PFSK-1 (cell line): ENCODE measurements at regions not wholly inside any gene's neighbourhood (a gene's known extent, or its start where the extent isn't known, plus 50 kb on each side); places are given as distances from the start of the nearest gene placed in this dataset.

Experiments used
- FOXP2 ChIP-seq: optimal IDR thresholded peaks from 2 replicates; pipeline ENCODE3; 2011; ENCODE audit warnings: borderline replicate concordance, control low read depth, inconsistent platforms; ENCODE audit not compliant: insufficient read depth; ENCODE audit errors: extremely low read length, extremely low read depth
- POLR2AphosphoS5 ChIP-seq: IDR thresholded peaks from 2 replicates; pipeline ENCODE4 v1.6.1; 2012; ENCODE audit warnings: low read depth, mild to moderate bottlenecking, control low read depth, low read length, moderate library complexity
- SIN3A ChIP-seq: IDR thresholded peaks from 2 replicates; pipeline ENCODE4 v1.6.1; 2012; ENCODE audit warnings: mild to moderate bottlenecking, low read length, moderate library complexity, borderline replicate concordance; ENCODE audit not compliant: insufficient read depth
- TAF1 ChIP-seq: IDR thresholded peaks from 2 replicates; pipeline ENCODE4 v1.6.1; 2012; ENCODE audit warnings: low read length, control low read depth, borderline replicate concordance; ENCODE audit not compliant: insufficient read depth
- TF ChIP-seq, protein P1 (sequence below), 2 experiments: IDR thresholded peaks; 2 replicates each; pipeline versions ENCODE4 v1.6.1 to v1.8.0; 2011 to 2012; ENCODE audit warnings: low read depth in 2 of 2, low read length in 2 of 2, control low read depth in 1 of 2, inconsistent platforms in 1 of 2, mild to moderate bottlenecking in 1 of 2, moderate library complexity in 1 of 2; ENCODE audit not compliant: insufficient read depth in 1 of 2

DNA sequence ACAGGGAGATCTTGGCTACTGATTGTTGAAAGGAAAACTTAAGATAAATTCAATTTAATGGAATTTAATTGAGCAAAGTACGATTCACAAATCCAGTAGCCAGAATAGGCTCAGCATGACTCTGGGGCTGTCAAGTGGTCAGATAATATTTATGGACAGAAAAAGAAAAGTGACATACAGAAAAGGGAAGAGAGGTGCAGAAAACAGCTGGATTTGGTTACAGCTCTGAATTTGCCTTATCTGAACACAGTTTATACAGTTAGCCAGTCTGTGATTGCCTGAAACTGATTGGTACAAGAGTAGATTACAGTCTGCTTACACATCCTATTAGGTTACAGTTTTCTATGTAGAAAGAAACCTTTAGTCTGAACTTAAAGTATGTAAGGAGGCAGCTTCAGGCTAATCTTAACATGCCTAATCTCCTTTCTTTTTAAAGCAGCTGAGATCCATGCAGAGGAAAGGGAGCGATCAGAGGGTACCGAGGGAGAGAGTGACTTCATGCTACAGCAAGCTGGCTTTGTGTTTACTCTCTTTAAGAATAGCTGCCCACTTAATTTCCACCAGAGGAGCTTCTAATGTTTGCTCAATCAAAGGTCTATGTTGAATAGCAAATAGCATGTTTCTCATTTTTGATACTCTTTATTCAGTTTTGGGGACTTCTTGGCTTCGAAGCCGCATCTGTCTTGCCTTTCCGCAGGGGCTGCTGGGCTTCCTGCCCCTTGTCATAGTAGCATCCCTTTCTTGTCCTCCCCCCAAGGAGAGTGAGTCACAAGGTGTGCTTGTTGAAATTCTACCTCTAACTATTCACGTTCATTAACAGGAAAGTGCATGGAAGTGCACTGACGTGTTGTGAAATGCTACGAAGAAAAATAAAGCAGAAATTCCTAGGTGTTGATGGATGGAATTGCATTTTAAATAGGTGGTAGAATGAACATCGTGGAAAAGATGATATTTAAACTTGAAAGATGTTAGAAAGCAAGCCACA, 761.2 kb downstream of the TAF11L14 start:
- TF ChIP-seq SIN3A: no peak
- TF ChIP-seq TAF1: no peak
- no peak for TF ChIP-seq POLR2AphosphoS5
- no peak for TF ChIP-seq FOXP2
- TF ChIP-seq, protein P1, sequence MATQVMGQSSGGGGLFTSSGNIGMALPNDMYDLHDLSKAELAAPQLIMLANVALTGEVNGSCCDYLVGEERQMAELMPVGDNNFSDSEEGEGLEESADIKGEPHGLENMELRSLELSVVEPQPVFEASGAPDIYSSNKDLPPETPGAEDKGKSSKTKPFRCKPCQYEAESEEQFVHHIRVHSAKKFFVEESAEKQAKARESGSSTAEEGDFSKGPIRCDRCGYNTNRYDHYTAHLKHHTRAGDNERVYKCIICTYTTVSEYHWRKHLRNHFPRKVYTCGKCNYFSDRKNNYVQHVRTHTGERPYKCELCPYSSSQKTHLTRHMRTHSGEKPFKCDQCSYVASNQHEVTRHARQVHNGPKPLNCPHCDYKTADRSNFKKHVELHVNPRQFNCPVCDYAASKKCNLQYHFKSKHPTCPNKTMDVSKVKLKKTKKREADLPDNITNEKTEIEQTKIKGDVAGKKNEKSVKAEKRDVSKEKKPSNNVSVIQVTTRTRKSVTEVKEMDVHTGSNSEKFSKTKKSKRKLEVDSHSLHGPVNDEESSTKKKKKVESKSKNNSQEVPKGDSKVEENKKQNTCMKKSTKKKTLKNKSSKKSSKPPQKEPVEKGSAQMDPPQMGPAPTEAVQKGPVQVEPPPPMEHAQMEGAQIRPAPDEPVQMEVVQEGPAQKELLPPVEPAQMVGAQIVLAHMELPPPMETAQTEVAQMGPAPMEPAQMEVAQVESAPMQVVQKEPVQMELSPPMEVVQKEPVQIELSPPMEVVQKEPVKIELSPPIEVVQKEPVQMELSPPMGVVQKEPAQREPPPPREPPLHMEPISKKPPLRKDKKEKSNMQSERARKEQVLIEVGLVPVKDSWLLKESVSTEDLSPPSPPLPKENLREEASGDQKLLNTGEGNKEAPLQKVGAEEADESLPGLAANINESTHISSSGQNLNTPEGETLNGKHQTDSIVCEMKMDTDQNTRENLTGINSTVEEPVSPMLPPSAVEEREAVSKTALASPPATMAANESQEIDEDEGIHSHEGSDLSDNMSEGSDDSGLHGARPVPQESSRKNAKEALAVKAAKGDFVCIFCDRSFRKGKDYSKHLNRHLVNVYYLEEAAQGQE (IDR thresholded peaks at IDR 0.05; ENCODE audit: insufficient read depth in 1 of 2, low read depth in 2 of 2, low read length in 2 of 2): no peak

GRCh38 chr5:18397371-18397770, 763.1 kb downstream of the TAF11L14 start:
- no peak for TF ChIP-seq SIN3A

DNA sequence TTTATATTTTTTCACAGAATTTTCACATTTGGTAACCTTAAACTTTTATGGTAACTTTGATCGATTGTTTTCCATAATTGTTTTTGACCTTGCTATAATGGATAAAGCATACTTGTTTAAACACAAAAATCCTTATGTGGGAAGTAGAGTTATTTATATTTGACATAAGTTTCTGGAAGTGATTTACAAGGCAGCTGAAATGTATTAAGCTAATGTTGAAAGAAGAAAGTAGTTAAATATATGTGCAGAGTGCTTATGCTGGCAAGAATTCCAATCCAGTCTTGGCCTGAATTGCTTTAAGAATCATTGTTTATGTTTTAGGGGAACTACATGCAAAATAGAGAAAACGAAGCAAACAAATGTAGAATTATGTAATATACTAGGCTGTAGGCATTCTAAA, 763.6 kb downstream of the TAF11L14 start:
- TF ChIP-seq FOXP2 (no peak), TAF1 (no peak), SIN3A (no peak), POLR2AphosphoS5 (no peak)
- TF ChIP-seq, protein P1 (IDR thresholded peaks at IDR 0.05; ENCODE audit: insufficient read depth in 1 of 2, low read depth in 2 of 2, low read length in 2 of 2): no peak

DNA sequence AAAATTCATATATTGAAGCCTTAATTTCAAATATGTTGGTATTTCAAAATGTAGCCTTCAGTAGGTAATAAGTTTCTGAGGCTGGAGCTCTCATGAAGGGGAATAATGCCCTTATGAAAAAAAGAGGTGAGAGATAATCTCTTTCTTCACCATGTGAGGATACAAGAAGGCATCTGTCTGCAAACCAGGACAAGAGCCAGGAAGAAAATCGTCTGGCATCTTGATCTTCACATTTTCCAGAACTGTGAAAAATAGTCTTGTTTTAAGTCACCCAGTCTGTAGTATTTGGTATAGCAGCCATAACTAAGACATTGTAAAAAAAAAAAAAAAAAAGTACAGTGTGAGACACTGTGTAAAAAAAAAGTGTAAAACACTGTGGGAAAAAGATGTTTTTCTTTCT, 768.9 kb downstream of the TAF11L14 start:
- TF ChIP-seq TAF1 (no peak), SIN3A (no peak), FOXP2 (no peak), POLR2AphosphoS5 (no peak)
- TF ChIP-seq, protein P1 (IDR thresholded peaks at IDR 0.05; ENCODE audit: insufficient read depth in 1 of 2, low read depth in 2 of 2, low read length in 2 of 2): no peak

- TF ChIP-seq POLR2AphosphoS5: no peak
- TF ChIP-seq TAF1: no peak
- TF ChIP-seq, protein P1 (IDR thresholded peaks at IDR 0.05; ENCODE audit: insufficient read depth in 1 of 2, low read depth in 2 of 2, low read length in 2 of 2): no peak
- no peak for TF ChIP-seq SIN3A
- no peak for TF ChIP-seq FOXP2
These were observed 769.7 kb downstream of the TAF11L14 start for GRCh38 chr5:18403941-18404438.
